H1 (cell line): ENCODE measurements at regions not wholly inside any gene's neighbourhood (a gene's known extent, or its start where the extent isn't known, plus 50 kb on each side); places are given as distances from the start of the nearest gene placed in this dataset.

ENCODE experiments used
- CBX5 ChIP-seq: fragments of 300-800, 300-1000 bp; sonication (generic); IDR thresholded peaks from 2 replicates; pipeline ENCODE4 v1.7.1; 2016; ENCODE audit warnings: antibody characterized with exemption, low read length, low read depth
- CHD2 ChIP-seq: IDR thresholded peaks from 2 replicates; pipeline ENCODE4 v1.6.1; 2012; ENCODE audit warnings: low read length, improper control_type of control experiment
- JUN ChIP-seq: IDR thresholded peaks from 2 replicates; pipeline ENCODE4 v1.6.1; 2011; ENCODE audit warnings: low read depth, mild to moderate bottlenecking, improper control_type of control experiment, low read length
- RAD21 ChIP-seq, 2 experiments: IDR thresholded peaks in 1 of 2; conservative IDR thresholded peaks in 1 of 2; 2 replicates each; pipeline ENCODE4 v1.6.1; 2011; ENCODE audit warnings: low read depth in 2 of 2, low read length in 2 of 2, improper control_type of control experiment in 1 of 2, inconsistent platforms in 1 of 2, mild to moderate bottlenecking in 1 of 2, moderate library complexity in 1 of 2
- TAF7 ChIP-seq: optimal IDR thresholded peaks from 2 replicates; pipeline ENCODE3; 2011; ENCODE audit warnings: low read depth, mild to moderate bottlenecking, inconsistent platforms, low read length, moderate library complexity, borderline replicate concordance

DNA sequence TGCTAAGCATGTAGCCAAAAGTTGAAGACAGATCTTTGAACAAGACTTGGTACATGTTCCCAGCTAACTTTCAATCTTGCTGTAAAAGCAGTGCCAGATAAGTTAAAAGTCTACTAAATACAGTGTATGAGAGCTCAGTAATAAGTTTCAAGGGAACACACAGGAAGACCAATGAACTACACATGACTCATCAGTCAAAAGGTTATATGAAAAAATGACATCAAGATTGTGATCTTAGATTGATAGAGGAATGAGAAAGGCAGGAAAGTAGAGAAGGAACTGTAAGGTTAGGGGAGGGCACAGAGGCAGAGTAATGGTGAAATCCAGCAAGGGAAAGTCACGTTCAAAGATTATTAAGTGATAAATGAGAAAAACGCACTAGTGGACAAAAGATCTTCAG, 249.9 kb upstream of the FLRT2 start (continued):
- TF ChIP-seq CHD2, result no peak
- no peak for TF ChIP-seq RAD21 (IDR thresholded peaks at IDR 0.05 in 1 of 2, conservative IDR thresholded peaks at IDR 0.05 in 1 of 2; ENCODE audit: low read depth in 2 of 2, low read length in 2 of 2)
- TF ChIP-seq TAF7, result no peak
- no peak for TF ChIP-seq JUN
- TF ChIP-seq CBX5, result no peak
